TTC549 (cell line): ENCODE measurements at regions not wholly inside any gene's neighbourhood (a gene's known extent, or its start where the extent isn't known, plus 50 kb on each side); places are given as distances from the start of the nearest gene placed in this dataset.
"Not testable (repeated sequence)": the region's sequence is repeated elsewhere in the genome, so short reads cannot be mapped to it uniquely, and the experiment has no call there.

ENCODE experiments used
- FAIRE-seq: peaks from 2 replicates; lab custom pipeline; 2012; peaks lifted over from hg19 to GRCh38; lab: Jason Lieb, UNC

- no peak for FAIRE-seq
Measured at GRCh38 chr14:38973083-38973700, 129.8 kb downstream of the SEC23A start.

- peak; percentile 82 for FAIRE-seq
Measured at GRCh38 chr14:38972511-38972910, 130.5 kb downstream of the SEC23A start.

- no peak for FAIRE-seq
Measured at GRCh38 chr14:38971258-38971921, 131.6 kb downstream of the SEC23A start.

GRCh38 chr14:38964630-38965029, 138.4 kb downstream of the SEC23A start:
- no peak for FAIRE-seq

GRCh38 chr14:38960946-38961531, 142.0 kb downstream of the SEC23A start:
- FAIRE-seq = no peak

GRCh38 chr14:38959021-38959420, 144.0 kb downstream of the SEC23A start:
- no peak for FAIRE-seq

GRCh38 chr14:38958589-38958988, 144.4 kb downstream of the SEC23A start:
- FAIRE-seq = no peak

- FAIRE-seq = no peak
Measured at GRCh38 chr14:38951451-38951850, 151.6 kb downstream of the SEC23A start.

- no peak for FAIRE-seq
Measured at GRCh38 chr14:38950676-38951075, 152.4 kb downstream of the SEC23A start.

GRCh38 chr14:38948576-38948975, 154.5 kb downstream of the SEC23A start:
- FAIRE-seq = no peak

GRCh38 chr14:38948171-38948570, 154.9 kb downstream of the SEC23A start:
- FAIRE-seq = no peak

GRCh38 chr14:38947343-38947742, 155.7 kb downstream of the SEC23A start:
- FAIRE-seq = no peak

- no peak for FAIRE-seq
Measured at GRCh38 chr14:38944691-38945090, 158.3 kb downstream of the SEC23A start.

GRCh38 chr14:38941488-38941887, 161.5 kb downstream of the SEC23A start:
- FAIRE-seq = no peak

GRCh38 chr14:38932653-38933000, 170.4 kb downstream of the SEC23A start:
- not testable (repeated sequence) for FAIRE-seq

- FAIRE-seq = no peak
Measured at GRCh38 chr14:38931969-38932652, 170.9 kb downstream of the SEC23A start.

- no peak for FAIRE-seq
Measured at GRCh38 chr14:38930898-38931297, 172.1 kb downstream of the SEC23A start.

- FAIRE-seq = no peak
Measured at GRCh38 chr14:38930022-38930421, 173.0 kb downstream of the SEC23A start.

- FAIRE-seq = no peak
Measured at GRCh38 chr14:38929416-38929815, 173.6 kb downstream of the SEC23A start.

GRCh38 chr14:38921893-38922292, 181.1 kb downstream of the SEC23A start:
- FAIRE-seq = not testable (repeated sequence)

GRCh38 chr14:38915125-38915524, 187.9 kb downstream of the SEC23A start:
- no peak for FAIRE-seq

- FAIRE-seq = no peak
Measured at GRCh38 chr14:38910092-38910491, 192.9 kb downstream of the SEC23A start.

- no peak for FAIRE-seq
Measured at GRCh38 chr14:38904959-38905358, 198.1 kb downstream of the SEC23A start.
